ENCODE measurements at regions not wholly inside any gene's neighbourhood (a gene's known extent, or its start where the extent isn't known, plus 50 kb on each side); places are given as distances from the start of the nearest gene placed in this dataset.

GRCh38 chr20:11992426-11992825 lies 74.7 kb downstream of the BTBD3 start:
- TF ChIP-seq GATA2 (IDR thresholded peaks at IDR 0.05; ENCODE audit: low read depth, low read length) (no peak), GATA3 (IDR thresholded peaks at IDR 0.05; ENCODE audit: low read depth, low read length) (no peak)

Data from SH-SY5Y (cell line).